ENCODE measurements at regions not wholly inside any gene's neighbourhood (a gene's known extent, or its start where the extent isn't known, plus 50 kb on each side); places are given as distances from the start of the nearest gene placed in this dataset.

GRCh38 chr13:97100821-97101220, 106.5 kb upstream of the OXGR1 start:
- no peaks in the 10 kb centered on the region for H3K36me3 ChIP-seq (ENCODE audit: control insufficient read depth in 2 of 4, insufficient read depth in 4 of 4, low read length in 3 of 4)

More at GRCh38 chr13:97100821-97101220, 106.5 kb upstream of the OXGR1 start:
- Histone ChIP-seq H3K4me2 (ENCODE audit: insufficient read depth in 1 of 2, low read depth in 2 of 2, low read length in 2 of 2) (no peak overlapping the region), H4K8ac (ENCODE audit: extremely low read depth, insufficient read depth, low read length) (no peak overlapping the region), H4K20me1 (replicated peaks in 1 of 2; ENCODE audit: control insufficient read depth in 1 of 2, insufficient read depth in 2 of 2, low read length in 2 of 2) (no peaks in the 10 kb centered on the region), H3K4ac (replicated peaks; ENCODE audit: insufficient read length, low read depth, low read length) (no peak overlapping the region), H3K56ac (replicated peaks; ENCODE audit: insufficient read length, low read depth, low read length) (no peak overlapping the region), H2AK5ac (ENCODE audit: low read depth, low read length) (no peak overlapping the region), H4K91ac (replicated peaks; ENCODE audit: insufficient read length, low read length) (no peak overlapping the region), H2BK120ac (replicated peaks; ENCODE audit: low read depth, low read length) (no peak overlapping the region), H2BK15ac (ENCODE audit: low read length) (no peak overlapping the region), H3K4me3 (ENCODE audit: extremely low read depth in 1 of 4, insufficient read depth in 2 of 4, low read depth in 3 of 4, low read length in 4 of 4) (no peak overlapping the region), H3K27me3 (replicated peaks in 1 of 4; ENCODE audit: control insufficient read depth in 3 of 4, extremely low read depth in 1 of 4, insufficient read depth in 3 of 4, low read length in 3 of 4) (no peaks in the 10 kb centered on the region), H2BK12ac (ENCODE audit: low read depth, low read length) (no peak overlapping the region), H3K4me1 (replicated peaks in 1 of 4; ENCODE audit: control insufficient read depth in 3 of 4, insufficient read depth in 4 of 4, low read length in 3 of 4) (no peaks in the 10 kb centered on the region), H3K79me1 (ENCODE audit: low read depth, low read length) (no peaks in the 10 kb centered on the region), H3K9ac (replicated peaks in 1 of 4; ENCODE audit: extremely low read depth in 1 of 4, low read depth in 3 of 4, low read length in 3 of 4) (no peak overlapping the region), H4K5ac (ENCODE audit: insufficient read length, low read depth, low read length) (no peak overlapping the region), H3K9me3 (ENCODE audit: insufficient read depth in 2 of 2, low read depth in 1 of 2, low read length in 1 of 2) (no peaks in the 10 kb centered on the region), H2AFZ (ENCODE audit: low read length) (no peak overlapping the region), H3K14ac (ENCODE audit: insufficient read length) (no peak overlapping the region), H3K79me2 (ENCODE audit: control insufficient read depth in 1 of 2, insufficient read depth in 2 of 2, low read length in 2 of 2) (no peaks in the 10 kb centered on the region), H2BK5ac (ENCODE audit: low read depth, low read length) (no peak overlapping the region), H2BK20ac (ENCODE audit: low read length) (no peak overlapping the region), H3K27ac (ENCODE audit: low read depth, low read length) (no peak overlapping the region), H3K18ac (ENCODE audit: extremely low read depth, low read length) (no peak overlapping the region), H3K23ac (ENCODE audit: insufficient read length) (no peak overlapping the region), H3K23me2 (ENCODE audit: low read depth, low read length) (no peaks in the 10 kb centered on the region)
- no peak for DNase-seq (ENCODE audit: low read depth in 1 of 2, low spot score in 2 of 2)
- ChIA-PET CTCF (ENCODE audit: partially characterized antibody) (interaction anchor here (0.8 to 1.1 kb wide), 2 partner anchors 12 to 112 kb away, joined by 3 to 4 read pairs; no protein-coding TSS in a partner anchor), POLR2A (ENCODE audit: partially characterized antibody) (no interaction called here)
- no peak for FAIRE-seq
- TF ChIP-seq ATF3 (IDR thresholded peaks at IDR 0.05; ENCODE audit: insufficient read depth, low read depth, low read length) (no peak), BACH1 (IDR thresholded peaks at IDR 0.05; ENCODE audit: low read length) (no peak), MAX (IDR thresholded peaks at IDR 0.05) (no peak), RNF2 (IDR thresholded peaks at IDR 0.05; ENCODE audit: borderline replicate concordance, low read depth, low read length, missing control alignments, poor library complexity, severe bottlenecking) (no peak), KDM4A (IDR thresholded peaks at IDR 0.05; ENCODE audit: low read depth, low read length, severe bottlenecking) (no peak), CHD1 (IDR thresholded peaks at IDR 0.05; ENCODE audit: low read depth, low read length) (no peak), CBX8 (IDR thresholded peaks at IDR 0.05; ENCODE audit: borderline replicate concordance, low read depth, low read length) (no peak), JUND (IDR thresholded peaks at IDR 0.05; ENCODE audit: low read length) (no peak), CEBPB (IDR thresholded peaks at IDR 0.05; ENCODE audit: low read depth, low read length) (no peak), HDAC2 (IDR thresholded peaks at IDR 0.05; ENCODE audit: borderline replicate concordance in 1 of 2, low read depth in 2 of 2, low read length in 2 of 2) (no peak), JUN (IDR thresholded peaks at IDR 0.05; ENCODE audit: low read depth, low read length) (no peak), SP4 (IDR thresholded peaks at IDR 0.05; ENCODE audit: low read length) (no peak), RAD21 (IDR thresholded peaks at IDR 0.05 in 1 of 2, conservative IDR thresholded peaks at IDR 0.05 in 1 of 2; ENCODE audit: low read depth in 2 of 2, low read length in 2 of 2) (no peak)
